Uterus (tissue), 2 donors: ENCODE measurements at regions not wholly inside any gene's neighbourhood (a gene's known extent, or its start where the extent isn't known, plus 50 kb on each side); places are given as distances from the start of the nearest gene placed in this dataset.

ENCODE experiments used
- CTCF ChIP-seq, 4 experiments: fragments of 200-600 bp in 2 of 4; fragments of 450-650 bp in 2 of 4; sonication (generic) in 2 of 4; IDR thresholded peaks; one replicate each; pipeline ENCODE4 v1.5.1; 2016 to 2019; ENCODE audit warnings: antibody characterized with exemption in 4 of 4, mild to moderate bottlenecking in 2 of 4, moderate library complexity in 1 of 4
- POLR2A ChIP-seq, 2 donors: fragments of 450-650 bp; IDR thresholded peaks; one replicate each; pipeline ENCODE4 v1.6.1; 2016; ENCODE audit warnings: antibody characterized with exemption in 2 of 2, mild to moderate bottlenecking in 1 of 2, moderate library complexity in 1 of 2

- TF ChIP-seq CTCF (IDR thresholded peaks at IDR 0.05) (no peak), POLR2A (IDR thresholded peaks at IDR 0.05) (no peak)
Measured at GRCh38 chr21:25464275-25464674, 143.0 kb downstream of the MRPL39 start.
